DOHH2 (cell line): ENCODE measurements at regions not wholly inside any gene's neighbourhood (a gene's known extent, or its start where the extent isn't known, plus 50 kb on each side); places are given as distances from the start of the nearest gene placed in this dataset.

Experiments
- EZH2phosphoT487 ChIP-seq: fragments of 200-600 bp; sonication (generic); IDR thresholded peaks from 2 replicates; pipeline ENCODE4 v1.6.1; 2017; ENCODE audit warnings: borderline replicate concordance, mild to moderate bottlenecking, antibody characterized with exemption, low read length, moderate library complexity, mixed read lengths
- TF ChIP-seq, protein P1 (sequence below): fragments of 200-600 bp; sonication (generic); IDR thresholded peaks from one replicate; pipeline ENCODE4 v1.5.1; 2014; ENCODE audit warnings: antibody characterized with exemption, mild to moderate bottlenecking, low read depth, low read length; ENCODE audit not compliant: poor library complexity, severe bottlenecking

DNA sequence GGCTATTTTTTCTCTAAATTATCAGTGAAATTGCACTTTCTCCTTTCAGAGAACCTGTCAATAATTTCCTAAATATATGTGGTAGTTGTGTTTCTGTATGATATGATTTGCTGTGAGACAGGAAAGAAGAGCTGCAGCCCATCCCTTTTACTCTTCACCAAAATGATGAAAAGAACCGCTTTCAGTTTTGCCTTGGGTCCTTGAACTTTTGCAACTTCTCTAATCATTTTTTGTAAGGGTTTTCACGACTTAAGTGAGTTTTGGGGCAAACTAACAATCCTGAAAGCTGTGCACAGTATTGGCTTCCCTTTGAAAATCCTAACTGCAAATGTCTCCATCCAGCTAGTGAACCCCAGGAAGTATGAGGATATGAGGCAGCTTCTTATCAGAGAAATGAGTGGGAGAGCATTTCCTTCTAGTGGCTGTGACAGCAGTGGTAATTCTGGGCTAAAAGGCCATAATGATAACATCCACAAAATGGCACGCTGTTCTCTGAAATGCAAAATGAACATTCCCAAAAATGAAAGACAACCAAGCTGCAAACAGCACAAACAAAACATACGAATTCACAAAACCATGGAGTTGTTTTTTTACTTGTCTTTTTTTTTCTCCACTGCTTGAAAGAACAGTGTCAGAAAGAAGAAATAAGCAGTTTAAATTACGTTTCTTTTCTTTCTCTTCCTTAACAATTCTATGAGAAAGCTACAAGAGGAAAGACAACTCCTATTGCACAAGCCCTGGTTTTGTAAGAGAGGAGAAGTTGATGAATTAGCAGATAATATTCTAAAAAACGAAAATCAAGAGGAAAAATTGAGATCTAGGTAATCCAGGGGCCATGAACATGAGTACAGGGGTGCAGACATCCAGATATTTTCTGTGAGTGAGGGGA lies 1291.6 kb upstream of the ZEB2 start:
- TF ChIP-seq, protein P1, sequence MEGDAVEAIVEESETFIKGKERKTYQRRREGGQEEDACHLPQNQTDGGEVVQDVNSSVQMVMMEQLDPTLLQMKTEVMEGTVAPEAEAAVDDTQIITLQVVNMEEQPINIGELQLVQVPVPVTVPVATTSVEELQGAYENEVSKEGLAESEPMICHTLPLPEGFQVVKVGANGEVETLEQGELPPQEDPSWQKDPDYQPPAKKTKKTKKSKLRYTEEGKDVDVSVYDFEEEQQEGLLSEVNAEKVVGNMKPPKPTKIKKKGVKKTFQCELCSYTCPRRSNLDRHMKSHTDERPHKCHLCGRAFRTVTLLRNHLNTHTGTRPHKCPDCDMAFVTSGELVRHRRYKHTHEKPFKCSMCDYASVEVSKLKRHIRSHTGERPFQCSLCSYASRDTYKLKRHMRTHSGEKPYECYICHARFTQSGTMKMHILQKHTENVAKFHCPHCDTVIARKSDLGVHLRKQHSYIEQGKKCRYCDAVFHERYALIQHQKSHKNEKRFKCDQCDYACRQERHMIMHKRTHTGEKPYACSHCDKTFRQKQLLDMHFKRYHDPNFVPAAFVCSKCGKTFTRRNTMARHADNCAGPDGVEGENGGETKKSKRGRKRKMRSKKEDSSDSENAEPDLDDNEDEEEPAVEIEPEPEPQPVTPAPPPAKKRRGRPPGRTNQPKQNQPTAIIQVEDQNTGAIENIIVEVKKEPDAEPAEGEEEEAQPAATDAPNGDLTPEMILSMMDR = no peak
- TF ChIP-seq EZH2phosphoT487 = no peak
